Esophagus squamous epithelium (tissue), 4 donors: ENCODE measurements at regions not wholly inside any gene's neighbourhood (a gene's known extent, or its start where the extent isn't known, plus 50 kb on each side); places are given as distances from the start of the nearest gene placed in this dataset.

Source experiments
- CTCF ChIP-seq, 6 experiments: fragments of 450-650 bp in 4 of 6; fragments of 200-600 bp in 2 of 6; sonication (generic) in 2 of 6; IDR thresholded peaks; one replicate each; pipeline ENCODE4 v1.5.1; 2016 to 2019; ENCODE audit warnings: antibody characterized with exemption in 6 of 6, mild to moderate bottlenecking in 4 of 6, moderate library complexity in 4 of 6
- POLR2A ChIP-seq, 4 donors: fragments of 450-650 bp; IDR thresholded peaks; one replicate each; pipeline ENCODE4 v1.6.1; 2017; ENCODE audit warnings: antibody characterized with exemption in 4 of 4, mild to moderate bottlenecking in 4 of 4, moderate library complexity in 3 of 4

- no peak for TF ChIP-seq CTCF (IDR thresholded peaks at IDR 0.05)
- no peak for TF ChIP-seq POLR2A (IDR thresholded peaks at IDR 0.05)
These were observed 529.7 kb upstream of the RPS6KA3 start for GRCh38 chrX:20796450-20796849.
